Adrenal gland (tissue), 9 donors: ENCODE measurements at regions not wholly inside any gene's neighbourhood (a gene's known extent, or its start where the extent isn't known, plus 50 kb on each side); places are given as distances from the start of the nearest gene placed in this dataset.
A peak's percentile ranks its signal among the peaks of the same experiment; 100 is the strongest.

Experiments
- DNase-seq, 7 donors: peaks; one replicate each; pipeline ENCODE4 v3.0.0-alpha.2; 2019 to 2020
- H3K27ac ChIP-seq, 5 donors: fragments of 200-600 bp; sonication (generic) in 4 of 5; 1 replicate in 3 of 5; 2 replicates in 2 of 5; pipeline versions ENCODE4 v1.5.1 to v1.8.0; 2016 to 2020; ENCODE audit warnings: mild to moderate bottlenecking in 1 of 5
- H3K27me3 ChIP-seq: fragments of 200-600 bp; 2 replicates; pipeline ENCODE4 v1.8.0; 2021
- H3K36me3 ChIP-seq, 2 donors: fragments of 200-600 bp; replicated peaks in 1 of 2; 1 replicate in 1 of 2; 2 replicates in 1 of 2; pipeline versions ENCODE4 v1.5.1 to v1.8.0; 2018 to 2022
- H3K4me1 ChIP-seq, 2 donors: fragments of 200-600 bp; replicated peaks in 1 of 2; 1 replicate in 1 of 2; 2 replicates in 1 of 2; pipeline versions ENCODE4 v1.5.1 to v1.8.0; 2018 to 2021
- H3K4me3 ChIP-seq, 4 donors: fragments of 200-600 bp; sonication (generic) in 3 of 4; one replicate each; pipeline ENCODE4 v1.5.1; 2016 to 2018
- H3K9me3 ChIP-seq, 3 donors: fragments of 200-600 bp; sonication (generic) in 1 of 3; replicated peaks in 1 of 3; 1 replicate in 2 of 3; 2 replicates in 1 of 3; pipeline versions ENCODE4 v1.5.1 to v1.8.0; 2016 to 2021
- POLR2A ChIP-seq, 2 donors: fragments of 450-650 bp; IDR thresholded peaks; one replicate each; pipeline ENCODE4 v1.6.1; 2017; ENCODE audit warnings: antibody characterized with exemption in 2 of 2, mild to moderate bottlenecking in 2 of 2, moderate library complexity in 1 of 2
- WGBS, 4 donors: extraction: QIAGEN DNeasy Blood & Tissue Kit in 2 of 4; methylation state at CpG; one replicate each; pipeline versions ENCODE4 v1.1.5 to v1.1.7; 2013 to 2017; 5-methylcytosine and 5-hydroxymethylcytosine counted together
- intact Hi-C, 2 donors: fragments of 100-400 bp; cut with DNase I; formaldehyde crosslinking; loops; one replicate each; pipeline versions ENCODE4 v1.14.1 to v1.15.0; 2022 to 2023
- TF ChIP-seq, protein P1 (sequence below), 6 experiments: fragments of 450-650 bp in 4 of 6; fragments of 200-600 bp in 2 of 6; sonication (generic) in 1 of 6; IDR thresholded peaks; 1 replicate in 5 of 6; 2 replicates in 1 of 6; pipeline versions ENCODE4 v1.5.1 to v1.8.0; 2016 to 2021; ENCODE audit warnings: antibody characterized with exemption in 6 of 6, mild to moderate bottlenecking in 2 of 6, moderate library complexity in 1 of 6
- donor health status: healthy with polysubstance abuse.
- donor health status: Bipolar disorder and iron deficiency.
- donor health status: DM: yes; HTN: yes; CAD: no.
- donor health status: DM: no; HTN: no; CAD: no.
- donor health status: DM: no; HTN: no; CAD: no.

DNA sequence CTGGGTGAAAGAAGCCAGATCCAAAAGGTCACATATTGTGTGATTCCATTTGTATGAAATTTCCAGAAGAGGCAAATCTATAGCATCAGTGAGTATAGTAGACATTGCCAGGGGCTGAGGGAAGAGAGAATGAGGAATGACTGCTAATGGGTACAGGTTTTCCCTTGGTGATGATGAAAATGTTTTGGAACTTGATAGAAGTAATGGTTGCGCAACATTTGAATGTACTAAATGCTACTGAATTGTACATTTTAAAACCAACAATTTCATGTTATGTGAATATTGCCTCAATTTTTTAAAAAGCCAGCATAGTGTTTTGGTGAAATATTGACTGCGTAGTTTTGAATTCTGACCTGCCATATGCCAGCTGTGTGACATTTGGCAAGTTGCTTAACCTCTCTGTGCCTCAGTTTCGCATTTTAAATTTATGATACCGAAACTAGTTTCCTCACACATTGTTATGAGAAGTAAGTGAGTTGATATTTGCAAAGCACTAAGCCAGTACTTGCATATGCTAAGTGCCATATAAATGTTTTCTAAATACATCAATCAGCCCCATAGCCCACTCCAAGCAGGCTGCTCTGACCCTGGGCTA is 75.4 kb upstream of the TMEM45B start:
- intact Hi-C loops, result loop anchor here in 1 of 2 donors (5.0 kb wide), 1 partner anchor 368 kb away; no protein-coding TSS in a partner anchor
- no peak for DNase-seq
- H3K36me3 ChIP-seq, result no peaks in the 10 kb centered on the region
- peaks cover 10% of the 10 kb centered on the region for H3K27me3 ChIP-seq
- H3K27ac ChIP-seq, result no peak overlapping the region
- H3K4me3 ChIP-seq, result no peak overlapping the region
- H3K4me1 ChIP-seq, result no peaks in the 10 kb centered on the region
- H3K9me3 ChIP-seq, result no peaks in the 10 kb centered on the region
- WGBS, 4 donors, result 83 to 90% (median 88%) methylated on average over 4 of the region's 4 CpGs
- no peak for TF ChIP-seq POLR2A (IDR thresholded peaks at IDR 0.05)

GRCh38 chr11:129743112-129743815 is 72.4 kb upstream of the TMEM45B start:
- Histone ChIP-seq H3K4me3 (no peak overlapping the region), H3K27ac (no peak overlapping the region), H3K9me3 (no peaks in the 10 kb centered on the region), H3K27me3 (peaks cover under 1% of the 10 kb centered on the region), H3K36me3 (no peaks in the 10 kb centered on the region), H3K4me1 (no peaks in the 10 kb centered on the region)
- no peak for TF ChIP-seq POLR2A (IDR thresholded peaks at IDR 0.05)
- TF ChIP-seq, protein P1, sequence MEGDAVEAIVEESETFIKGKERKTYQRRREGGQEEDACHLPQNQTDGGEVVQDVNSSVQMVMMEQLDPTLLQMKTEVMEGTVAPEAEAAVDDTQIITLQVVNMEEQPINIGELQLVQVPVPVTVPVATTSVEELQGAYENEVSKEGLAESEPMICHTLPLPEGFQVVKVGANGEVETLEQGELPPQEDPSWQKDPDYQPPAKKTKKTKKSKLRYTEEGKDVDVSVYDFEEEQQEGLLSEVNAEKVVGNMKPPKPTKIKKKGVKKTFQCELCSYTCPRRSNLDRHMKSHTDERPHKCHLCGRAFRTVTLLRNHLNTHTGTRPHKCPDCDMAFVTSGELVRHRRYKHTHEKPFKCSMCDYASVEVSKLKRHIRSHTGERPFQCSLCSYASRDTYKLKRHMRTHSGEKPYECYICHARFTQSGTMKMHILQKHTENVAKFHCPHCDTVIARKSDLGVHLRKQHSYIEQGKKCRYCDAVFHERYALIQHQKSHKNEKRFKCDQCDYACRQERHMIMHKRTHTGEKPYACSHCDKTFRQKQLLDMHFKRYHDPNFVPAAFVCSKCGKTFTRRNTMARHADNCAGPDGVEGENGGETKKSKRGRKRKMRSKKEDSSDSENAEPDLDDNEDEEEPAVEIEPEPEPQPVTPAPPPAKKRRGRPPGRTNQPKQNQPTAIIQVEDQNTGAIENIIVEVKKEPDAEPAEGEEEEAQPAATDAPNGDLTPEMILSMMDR (IDR thresholded peaks at IDR 0.05), result no peak
- intact Hi-C loops, result loop anchor here in 1 of 2 donors (5.0 kb wide), 1 partner anchor 371 kb away; no protein-coding TSS in a partner anchor
- peak in 1 of 7 donors; percentile 39 for DNase-seq
- 72 to 80% (median 76%) methylated on average over 25 of the region's 25 CpGs for WGBS, 4 donors

DNA sequence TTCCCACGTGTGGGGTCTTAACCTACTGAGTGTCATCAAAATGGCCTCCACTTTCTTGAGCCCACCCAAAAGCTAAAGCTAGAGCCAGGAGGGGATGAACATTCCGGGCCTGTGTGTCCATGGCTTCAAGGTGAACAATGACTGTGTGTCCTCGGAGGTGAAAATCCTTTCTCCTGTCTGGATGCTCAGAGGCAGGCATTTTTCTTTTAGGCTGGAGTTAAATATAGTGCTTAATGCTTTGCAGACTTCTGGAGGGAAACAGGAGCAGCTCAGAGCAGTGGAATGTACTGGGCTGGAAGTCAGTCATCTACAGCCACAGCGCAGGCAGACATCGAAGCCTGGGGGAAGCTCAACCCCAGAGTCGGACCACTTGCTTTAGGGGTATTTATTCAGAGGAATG is 68.6 kb upstream of the TMEM45B start:
- Histone ChIP-seq H3K36me3 (no peaks in the 10 kb centered on the region), H3K4me3 (no peak overlapping the region), H3K27ac (no peak overlapping the region), H3K4me1 (peaks cover 0 to 6% of the 10 kb centered on the region in 2 donors), H3K9me3 (no peaks in the 10 kb centered on the region), H3K27me3 (no peaks in the 10 kb centered on the region)
- no peak for DNase-seq
- 67 to 77% (median 70%) methylated on average over 5 to 6 of the region's 6 CpGs for WGBS, 4 donors
- TF ChIP-seq, protein P1 (IDR thresholded peaks at IDR 0.05), result no peak
- TF ChIP-seq POLR2A (IDR thresholded peaks at IDR 0.05), result no peak
- intact Hi-C loops, result loop anchor here in 1 of 2 donors (5.0 kb wide), 2 partner anchors 370 to 385 kb away; partner anchors contain the start of gene BARX2

GRCh38 chr11:129749141-129749540 is 66.5 kb upstream of the TMEM45B start:
- no peak overlapping the region for H3K27ac ChIP-seq
- no peak for DNase-seq
- H3K36me3 ChIP-seq, result no peaks in the 10 kb centered on the region
- H3K27me3 ChIP-seq, result no peaks in the 10 kb centered on the region
- H3K9me3 ChIP-seq, result no peaks in the 10 kb centered on the region
- H3K4me3 ChIP-seq, result no peak overlapping the region
- intact Hi-C loops, result loop anchor here in 1 of 2 donors (5.0 kb wide), 2 partner anchors 372 to 387 kb away; partner anchors contain the start of gene BARX2
- H3K4me1 ChIP-seq, result peaks cover 0 to 6% of the 10 kb centered on the region in 2 donors
- TF ChIP-seq, protein P1 (IDR thresholded peaks at IDR 0.05), result no peak
- no peak for TF ChIP-seq POLR2A (IDR thresholded peaks at IDR 0.05)
- WGBS, 4 donors, result 55 to 84% (median 76%) methylated on average over 5 of the region's 5 CpGs
